Heart left ventricle (tissue), 16 donors: ENCODE measurements at regions not wholly inside any gene's neighbourhood (a gene's known extent, or its start where the extent isn't known, plus 50 kb on each side); places are given as distances from the start of the nearest gene placed in this dataset.
A peak's percentile ranks its signal among the peaks of the same experiment; 100 is the strongest.
"Not testable (repeated sequence)": the region's sequence is repeated elsewhere in the genome, so short reads cannot be mapped to it uniquely, and the experiment has no call there.

ENCODE experiments used
- ATAC-seq, 4 donors: fragments of 200-7000 bp; cut with Tn5 transposase; one replicate each; pipeline ENCODE4 v1.9.1; 2020 to 2022; ENCODE audit warnings: moderate library complexity in 4 of 4, mild to moderate bottlenecking in 3 of 4, moderate number of reproducible peaks in 1 of 4
- DNase-seq, 5 donors: peaks; one replicate each; pipeline ENCODE4 v3.0.0-alpha.2; 2020
- H3K27ac ChIP-seq, 12 donors: fragments of 200-600 bp; sonication (generic) in 4 of 12; one replicate each; pipeline versions ENCODE4 v1.5.0 to v1.8.0; 2016 to 2022; ENCODE audit warnings: mild to moderate bottlenecking in 2 of 12
- H3K27me3 ChIP-seq, 9 donors: fragments of 200-600 bp; sonication (generic) in 2 of 9; one replicate each; pipeline versions ENCODE4 v1.5.1 to v1.8.0; 2016 to 2022; ENCODE audit warnings: mild to moderate bottlenecking in 3 of 9
- H3K36me3 ChIP-seq, 9 donors: fragments of 200-600 bp; sonication (generic) in 2 of 9; one replicate each; pipeline versions ENCODE4 v1.5.0 to v1.8.0; 2018 to 2022; ENCODE audit warnings: mild to moderate bottlenecking in 2 of 9
- H3K4me1 ChIP-seq, 12 donors: fragments of 200-600 bp; sonication (generic) in 4 of 12; one replicate each; pipeline versions ENCODE4 v1.5.0 to v1.8.0; 2016 to 2022; ENCODE audit warnings: mild to moderate bottlenecking in 3 of 12
- H3K4me3 ChIP-seq, 12 donors: fragments of 200-600 bp; sonication (generic) in 4 of 12; one replicate each; pipeline versions ENCODE4 v1.5.0 to v1.8.0; 2017 to 2022; ENCODE audit warnings: mild to moderate bottlenecking in 9 of 12, moderate library complexity in 4 of 12
- H3K9me3 ChIP-seq, 12 donors: fragments of 200-600 bp; sonication (generic) in 4 of 12; one replicate each; pipeline versions ENCODE4 v1.5.0 to v1.8.0; 2016 to 2022; ENCODE audit warnings: mild to moderate bottlenecking in 1 of 12
- POLR2A ChIP-seq, 2 donors: fragments of 450-650 bp; IDR thresholded peaks; one replicate each; pipeline ENCODE4 v1.6.1; 2017; ENCODE audit warnings: antibody characterized with exemption in 2 of 2, mild to moderate bottlenecking in 2 of 2, moderate library complexity in 2 of 2
- WGBS, 4 donors: extraction: QIAGEN DNeasy Blood & Tissue Kit in 2 of 4; methylation state at CpG; one replicate each; pipeline versions ENCODE4 v1.1.5 to v1.1.7; 2013 to 2018; 5-methylcytosine and 5-hydroxymethylcytosine counted together
- intact Hi-C, 10 donors: fragments of 100-400 bp; cut with DNase I; formaldehyde crosslinking; loops; one replicate each; pipeline versions ENCODE4 v1.11.1 to v1.14.2; 2022
- TF ChIP-seq, protein P1 (sequence below), 12 donors: fragments of 200-600 bp; sonication (generic) in 4 of 12; IDR thresholded peaks; one replicate each; pipeline versions ENCODE4 v1.5.0 to v1.8.0; 2018 to 2022; ENCODE audit warnings: antibody characterized with exemption in 12 of 12, mild to moderate bottlenecking in 5 of 12
- donor health status: ischemic (EF 13 %, LVEDD 7.1; RV severe dilation, severe dysfunction).
- donor health status: healthy with polysubstance abuse.
- donor health status: DM: no; HTN: yes; CAD: no.
- donor health status: DM: no; HTN: no; CAD: no.
- donor health status: ischemic (EF 25% LVEDD 6.9; RV normal size, moderate dysfunction).
- donor health status: ischemic (EF 25% LVEDD 5.7; RV mildly dilated, moderate dysfunction).
- donor health status: healthy.
- donor health status: DM: yes; HTN: yes; CAD: no.
- donor health status: ischemic (EF 35%, LVEDD 5.7; RV mildly dilated, moderate dysfunction).
- donor health status: nonischemic (EF 11% LVEDD 7.7; RV severe dilation, severe dysfunction).
- donor health status: DM: yes; HTN: yes; CAD: no.
- donor health status: PGD.
- donor health status: ischemic (EF 29% LVEDD 5.4; RV normal size, mild dysfunction).
- donor health status: nonischemic (EF 23%, LVEDD 6.1; RV moderate dilation, normal function).

DNA sequence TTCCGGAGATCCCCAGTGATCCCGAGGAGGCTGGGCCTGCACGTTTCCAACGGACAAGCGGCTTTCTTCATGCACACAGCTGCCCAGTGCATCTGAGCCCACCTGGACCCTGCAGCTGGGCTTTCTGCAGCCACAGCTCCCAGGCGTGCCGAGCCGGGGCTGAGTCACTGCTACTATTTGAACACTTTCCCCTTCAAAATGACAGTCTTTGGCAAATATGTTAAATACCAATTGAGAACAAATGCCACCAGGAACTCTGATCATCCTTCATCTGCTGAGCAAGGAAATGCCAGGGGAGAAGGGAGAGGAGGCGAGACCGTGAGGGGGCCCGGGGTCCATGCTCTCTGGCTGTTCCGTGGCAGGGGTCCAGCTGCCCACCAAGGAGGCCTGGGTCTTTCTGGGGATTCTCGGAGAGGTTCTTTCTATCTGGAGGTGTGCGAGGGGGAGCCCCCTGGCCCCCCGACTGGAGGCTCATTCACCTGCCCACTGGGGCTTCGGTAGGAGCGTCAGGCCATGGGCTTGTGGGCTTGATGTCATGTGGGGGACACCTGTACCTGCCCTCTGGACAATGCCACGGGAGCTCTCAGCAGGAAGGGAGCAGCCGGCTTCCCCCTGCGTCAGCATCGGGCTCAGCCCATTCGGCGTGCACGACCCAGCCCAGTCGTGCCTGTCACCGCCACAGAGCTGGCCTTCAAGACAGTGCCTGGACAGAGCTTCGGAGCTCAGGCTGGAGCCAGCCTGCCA lies 159.6 kb downstream of the CTTN start:
- H3K4me3 ChIP-seq, result no peak overlapping the region
- DNase-seq, result peak in 1 of 5 donors; percentile 31
- H3K4me1 ChIP-seq, result no peaks in the 10 kb centered on the region
- TF ChIP-seq POLR2A (IDR thresholded peaks at IDR 0.05), result no peak
- TF ChIP-seq, protein P1, sequence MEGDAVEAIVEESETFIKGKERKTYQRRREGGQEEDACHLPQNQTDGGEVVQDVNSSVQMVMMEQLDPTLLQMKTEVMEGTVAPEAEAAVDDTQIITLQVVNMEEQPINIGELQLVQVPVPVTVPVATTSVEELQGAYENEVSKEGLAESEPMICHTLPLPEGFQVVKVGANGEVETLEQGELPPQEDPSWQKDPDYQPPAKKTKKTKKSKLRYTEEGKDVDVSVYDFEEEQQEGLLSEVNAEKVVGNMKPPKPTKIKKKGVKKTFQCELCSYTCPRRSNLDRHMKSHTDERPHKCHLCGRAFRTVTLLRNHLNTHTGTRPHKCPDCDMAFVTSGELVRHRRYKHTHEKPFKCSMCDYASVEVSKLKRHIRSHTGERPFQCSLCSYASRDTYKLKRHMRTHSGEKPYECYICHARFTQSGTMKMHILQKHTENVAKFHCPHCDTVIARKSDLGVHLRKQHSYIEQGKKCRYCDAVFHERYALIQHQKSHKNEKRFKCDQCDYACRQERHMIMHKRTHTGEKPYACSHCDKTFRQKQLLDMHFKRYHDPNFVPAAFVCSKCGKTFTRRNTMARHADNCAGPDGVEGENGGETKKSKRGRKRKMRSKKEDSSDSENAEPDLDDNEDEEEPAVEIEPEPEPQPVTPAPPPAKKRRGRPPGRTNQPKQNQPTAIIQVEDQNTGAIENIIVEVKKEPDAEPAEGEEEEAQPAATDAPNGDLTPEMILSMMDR (IDR thresholded peaks at IDR 0.05), result no peak
- no peak overlapping the region for H3K27ac ChIP-seq
- ATAC-seq, result no peak
- H3K9me3 ChIP-seq, result peaks cover 0 to 7% (median 0%) of the 10 kb centered on the region in 12 donors
- peaks cover 0 to 4% (median 0%) of the 10 kb centered on the region in 9 donors for H3K27me3 ChIP-seq
- WGBS, 4 donors, result 79 to 87% (median 85%) methylated on average over 12 to 27 of the region's 27 CpGs
- intact Hi-C loops, result no loop called here
- H3K36me3 ChIP-seq, result no peaks in the 10 kb centered on the region

DNA sequence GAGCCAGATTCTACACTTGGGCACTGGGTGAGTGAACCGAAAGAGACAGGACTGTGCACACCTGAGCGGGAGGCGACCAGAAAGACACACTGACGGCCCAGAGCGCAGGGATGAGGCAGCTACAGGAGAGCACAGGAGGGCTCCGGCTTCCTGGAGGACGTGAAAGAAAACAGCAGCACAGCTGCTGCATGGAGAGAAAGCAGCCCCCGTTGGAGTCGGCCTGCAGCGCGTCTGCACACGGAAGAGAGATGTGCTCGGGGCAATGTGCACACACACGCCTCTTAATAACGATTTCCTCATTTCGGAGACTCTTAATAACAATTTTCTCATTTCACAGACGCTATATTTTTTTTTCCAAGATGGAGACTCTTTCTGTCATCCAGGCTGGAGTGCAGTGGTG lies 160.4 kb downstream of the CTTN start:
- intact Hi-C loops, result no loop called here
- Histone ChIP-seq H3K36me3 (no peaks in the 10 kb centered on the region), H3K9me3 (peaks cover 0 to 7% (median 0%) of the 10 kb centered on the region in 12 donors), H3K27me3 (peaks cover 0 to 6% (median 0%) of the 10 kb centered on the region in 9 donors), H3K4me1 (no peaks in the 10 kb centered on the region), H3K4me3 (no peak overlapping the region), H3K27ac (no peak overlapping the region)
- TF ChIP-seq, protein P1 (IDR thresholded peaks at IDR 0.05), result no peak
- TF ChIP-seq POLR2A (IDR thresholded peaks at IDR 0.05), result no peak
- ATAC-seq, result no peak
- DNase-seq, result peak in 1 of 5 donors; percentile 30
- 82 to 91% (median 89%) methylated on average over 17 of the region's 17 CpGs for WGBS, 4 donors

DNA sequence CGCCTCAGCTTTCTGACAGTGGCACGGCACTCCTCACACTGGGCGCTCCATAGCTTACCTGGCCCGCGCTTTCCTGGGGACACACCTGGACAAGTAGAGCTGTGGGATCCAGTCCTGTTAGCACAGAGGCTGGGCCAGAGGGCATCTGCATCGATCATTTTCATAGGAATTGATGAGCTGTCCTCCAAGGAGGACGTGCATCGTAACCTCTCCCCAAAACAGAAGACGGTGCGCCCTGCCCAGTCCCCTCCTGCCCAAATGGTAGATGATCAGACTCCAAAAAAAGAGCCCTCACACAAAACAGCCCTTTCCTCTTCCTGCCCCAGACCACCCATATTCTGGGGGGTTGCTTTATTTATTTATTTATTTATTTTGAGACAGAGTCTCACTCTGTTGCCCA lies 161.2 kb downstream of the CTTN start:
- WGBS, 4 donors, result 82 to 93% (median 89%) methylated on average over 10 of the region's 10 CpGs
- H3K27ac ChIP-seq, result no peak overlapping the region
- no peak for TF ChIP-seq POLR2A (IDR thresholded peaks at IDR 0.05)
- TF ChIP-seq, protein P1 (IDR thresholded peaks at IDR 0.05), result no peak
- peaks cover 0 to 7% (median 0%) of the 10 kb centered on the region in 12 donors for H3K9me3 ChIP-seq
- no peak overlapping the region for H3K4me3 ChIP-seq
- ATAC-seq, result no peak
- peak in 1 of 5 donors; percentile 13 for DNase-seq
- H3K4me1 ChIP-seq, result no peaks in the 10 kb centered on the region
- no peaks in the 10 kb centered on the region for H3K36me3 ChIP-seq
- intact Hi-C loops, result no loop called here
- peaks cover 0 to 6% (median 0%) of the 10 kb centered on the region in 9 donors for H3K27me3 ChIP-seq

DNA sequence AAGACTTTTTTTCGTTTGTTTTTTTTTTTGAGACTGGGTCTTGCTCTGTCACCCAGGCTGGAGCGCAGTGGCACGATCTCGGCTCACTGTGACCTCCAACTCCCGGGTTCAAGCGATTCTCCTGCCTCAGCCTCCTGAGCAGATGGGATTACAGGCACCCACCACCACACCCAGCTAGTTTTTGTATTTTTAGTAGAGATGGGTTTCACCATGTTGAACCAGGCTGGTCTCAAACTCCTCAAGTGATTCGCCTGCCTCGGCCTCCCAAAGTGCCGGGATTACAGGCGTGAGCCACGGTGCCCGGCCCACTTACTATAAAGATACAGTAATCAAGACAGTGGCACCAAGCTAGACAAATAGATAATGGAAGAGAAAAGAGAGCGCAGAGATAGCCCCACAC lies 162.3 kb downstream of the CTTN start:
- H3K9me3 ChIP-seq, intact Hi-C loops, H3K4me1 ChIP-seq, ATAC-seq, H3K27me3 ChIP-seq, H3K4me3 ChIP-seq, H3K36me3 ChIP-seq, H3K27ac ChIP-seq: not testable (repeated sequence)
- DNase-seq, result peak in 1 of 5 donors; percentile 28
- 87 to 90% (median 89%) methylated on average over 13 of the region's 13 CpGs for WGBS, 4 donors
